ENCODE measurements at regions not wholly inside any gene's neighbourhood (a gene's known extent, or its start where the extent isn't known, plus 50 kb on each side); places are given as distances from the start of the nearest gene placed in this dataset.

DNA sequence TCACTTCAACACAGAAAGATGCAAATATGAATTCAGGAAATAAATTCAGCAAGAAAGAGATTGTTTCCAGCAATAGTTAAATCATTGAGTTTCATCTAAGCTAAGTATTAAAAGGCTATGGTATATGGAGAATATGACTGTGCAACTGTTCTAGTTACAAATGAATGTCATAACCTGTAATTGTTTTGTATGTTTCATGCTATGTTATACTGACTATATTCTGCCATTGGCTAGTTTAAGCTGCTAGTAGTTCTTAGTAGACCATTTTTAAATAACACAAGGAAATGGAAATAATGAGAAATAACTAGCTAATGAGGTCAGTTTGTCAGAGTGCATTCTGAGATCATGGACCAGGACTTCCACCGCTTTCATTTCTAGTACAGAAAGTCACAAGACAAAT is 1154.9 kb upstream of the TMEFF2 start:
- DNase-seq: no peak

DNA sequence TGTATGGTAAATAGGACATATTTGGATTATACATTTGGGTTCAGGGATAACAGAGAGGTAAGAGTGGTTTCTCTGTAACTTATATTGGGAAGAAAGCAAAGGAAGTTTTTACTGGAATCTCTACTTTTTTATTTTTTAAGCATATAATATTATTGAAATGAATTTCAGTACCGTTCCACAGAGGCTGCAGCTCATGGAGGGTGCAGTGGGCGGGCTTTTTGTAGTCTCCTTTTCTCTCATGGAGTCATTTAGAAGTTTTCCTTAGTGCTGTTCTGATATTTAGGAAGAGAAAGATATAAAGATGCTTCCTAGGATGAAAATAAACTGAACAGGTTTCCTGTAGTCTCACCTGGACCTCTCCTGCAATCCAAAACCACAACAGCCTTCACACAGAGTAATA is 1153.3 kb upstream of the TMEFF2 start:
- DNase-seq: no peak

DNA sequence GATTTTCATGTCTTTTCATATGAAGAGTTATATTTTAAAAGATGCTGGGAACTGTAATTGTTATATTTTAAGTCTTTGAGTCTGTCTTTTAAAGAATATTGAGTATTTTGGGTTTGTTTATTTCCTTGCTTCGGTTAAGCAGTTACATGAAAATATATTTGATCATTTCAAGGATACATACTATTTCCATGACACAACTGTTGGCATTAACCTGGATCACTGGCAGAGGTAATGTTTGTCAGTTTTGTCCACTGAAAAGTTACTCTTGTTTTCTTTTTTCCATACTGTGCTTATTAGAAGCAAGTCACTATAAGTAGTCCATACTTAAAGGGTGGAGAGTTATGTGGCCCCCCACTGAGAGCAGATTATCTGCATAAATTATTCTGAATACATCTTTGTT is 1142.0 kb upstream of the TMEFF2 start:
- no peak for DNase-seq

DNA sequence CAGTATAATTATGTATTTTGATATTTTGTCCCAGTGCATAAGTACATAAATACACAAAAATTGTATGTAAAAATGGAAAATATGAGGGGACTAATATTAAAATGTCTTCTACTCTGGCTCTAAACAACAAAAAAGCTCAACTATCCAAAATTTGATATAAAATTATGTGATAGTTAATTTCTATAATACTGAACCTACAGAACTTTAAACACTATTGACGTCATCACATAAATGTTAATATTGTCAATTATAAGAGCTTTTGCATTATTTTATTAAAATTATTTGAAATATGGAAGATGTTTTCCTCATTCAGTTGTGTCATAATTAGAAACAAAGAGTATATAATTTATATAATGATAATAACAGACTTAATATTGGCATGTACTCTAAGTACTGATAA is 1139.7 kb upstream of the TMEFF2 start:
- no peak for DNase-seq

DNA sequence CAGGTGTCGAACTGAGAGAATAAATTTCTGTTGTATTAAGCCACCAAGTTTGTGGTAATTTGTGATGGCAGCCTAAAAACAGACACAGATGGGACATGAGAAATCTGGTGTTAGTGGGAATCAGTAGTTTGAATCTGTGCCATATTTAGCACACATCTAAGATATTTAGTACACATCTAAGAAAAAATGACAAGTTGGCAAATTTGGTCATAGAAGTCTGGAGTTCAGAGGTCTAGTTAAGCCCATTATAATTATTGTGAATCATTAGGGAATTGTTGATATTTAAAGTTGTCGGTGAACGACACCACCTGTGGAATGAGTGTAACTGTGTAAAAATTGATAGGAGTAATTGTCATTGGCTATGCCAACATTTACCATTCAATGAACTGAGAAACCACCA is 1138.8 kb upstream of the TMEFF2 start:
- DNase-seq: no peak

DNA sequence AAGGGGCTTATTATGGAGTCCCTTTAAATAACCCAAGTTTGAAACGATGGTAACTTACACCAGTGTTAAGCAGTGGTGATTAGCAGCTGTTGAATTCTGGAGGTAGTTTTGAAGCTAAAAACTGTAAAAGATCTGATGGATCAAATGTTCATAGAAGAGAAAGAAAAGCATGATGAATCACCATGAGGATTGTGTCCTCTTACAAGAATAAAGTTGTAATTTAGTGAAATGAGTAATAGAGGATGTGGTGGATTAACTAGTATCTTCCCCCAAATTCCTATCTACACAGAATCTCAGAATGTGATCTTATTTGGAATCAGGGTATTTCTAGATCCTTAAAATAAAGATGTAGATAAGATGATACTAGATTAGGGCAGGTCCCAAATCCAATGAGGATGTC is 1138.2 kb upstream of the TMEFF2 start:
- DNase-seq: no peak

DNA sequence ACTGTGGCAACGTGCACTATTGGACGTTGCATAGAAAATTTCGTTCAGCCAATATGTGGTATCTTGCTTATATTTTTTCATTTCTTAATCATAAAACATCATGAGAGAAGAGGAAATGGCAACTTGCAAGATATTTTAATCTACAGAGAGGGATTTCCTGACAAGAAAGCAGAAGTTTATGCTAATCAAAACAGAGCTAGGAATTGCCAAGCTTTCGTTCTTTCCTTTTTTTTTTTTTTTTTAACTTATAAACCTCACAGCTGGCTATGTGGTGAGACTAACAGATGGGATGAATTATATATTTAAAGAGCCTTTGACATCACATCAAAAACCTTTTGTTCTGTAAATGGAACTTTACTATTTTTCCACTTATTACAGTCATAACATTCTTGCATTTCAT is 1136.9 kb upstream of the TMEFF2 start:
- peak; percentile 54 for DNase-seq

DNA sequence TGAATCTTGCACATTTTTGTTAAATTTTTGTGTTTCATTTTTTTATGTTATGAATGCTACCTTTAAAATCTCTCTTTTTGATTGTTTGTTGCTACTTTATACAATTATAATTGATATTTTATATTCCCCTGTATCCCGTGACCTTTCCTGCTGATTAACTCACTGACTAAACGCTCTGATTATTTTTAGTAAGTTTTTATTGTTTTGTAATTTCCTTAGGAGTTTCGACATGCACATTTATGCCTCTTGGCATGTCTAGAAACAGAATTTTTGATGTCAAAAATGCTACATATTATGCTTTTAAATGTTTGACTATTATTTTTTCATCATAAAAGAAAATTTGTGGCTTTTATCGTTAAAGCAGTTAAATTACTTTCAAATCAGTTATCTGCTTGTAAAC is 1131.6 kb upstream of the TMEFF2 start:
- no peak for DNase-seq

DNA sequence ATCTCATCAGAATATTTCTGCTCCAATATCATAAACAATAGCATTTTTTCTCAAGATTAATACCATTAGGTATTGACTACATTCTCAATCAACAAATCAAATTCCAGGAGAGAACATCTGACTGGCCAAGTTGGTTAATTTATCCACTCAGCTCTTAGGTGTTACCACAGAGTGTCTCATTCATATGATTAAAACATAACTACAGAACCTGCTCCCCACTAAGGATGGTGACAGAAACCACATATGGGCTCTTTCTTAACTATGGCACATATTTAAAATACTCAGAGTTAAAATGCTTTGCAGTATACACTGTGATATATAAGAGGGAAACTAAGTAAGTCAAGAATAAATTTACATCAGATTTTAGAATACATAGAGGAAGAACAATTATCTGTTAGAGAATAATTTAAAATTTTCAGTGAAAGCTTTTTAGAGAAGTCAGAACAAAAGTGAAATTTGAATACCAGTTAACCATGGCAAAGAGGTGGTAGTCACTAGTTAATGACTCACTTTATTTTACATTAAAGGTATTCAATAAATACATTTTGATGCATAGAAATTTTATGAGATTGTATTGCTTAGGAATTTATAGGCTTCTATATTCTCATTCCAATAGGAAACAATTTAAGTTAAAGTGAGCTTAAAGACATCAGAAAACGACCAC is 1120.8 kb upstream of the TMEFF2 start:
- no peak for DNase-seq

DNA sequence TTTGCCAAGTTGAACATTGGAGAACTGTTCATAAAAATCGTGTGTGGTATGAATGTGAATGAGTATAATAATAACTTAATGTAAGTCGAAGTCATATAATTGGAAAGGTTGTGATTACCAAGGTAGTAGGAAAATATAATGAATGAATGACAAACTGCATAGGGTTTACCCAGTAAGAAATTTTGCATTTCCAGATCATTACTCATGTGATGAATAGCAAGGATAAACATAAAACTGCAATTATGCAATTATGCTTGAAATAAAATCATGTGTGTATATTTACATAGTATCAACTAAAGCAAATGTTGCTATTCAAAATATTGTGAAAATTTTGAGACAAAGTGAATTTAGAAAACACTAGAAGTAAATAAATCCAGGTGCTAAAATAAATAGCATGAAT is 1108.7 kb upstream of the TMEFF2 start:
- no peak for DNase-seq

DNA sequence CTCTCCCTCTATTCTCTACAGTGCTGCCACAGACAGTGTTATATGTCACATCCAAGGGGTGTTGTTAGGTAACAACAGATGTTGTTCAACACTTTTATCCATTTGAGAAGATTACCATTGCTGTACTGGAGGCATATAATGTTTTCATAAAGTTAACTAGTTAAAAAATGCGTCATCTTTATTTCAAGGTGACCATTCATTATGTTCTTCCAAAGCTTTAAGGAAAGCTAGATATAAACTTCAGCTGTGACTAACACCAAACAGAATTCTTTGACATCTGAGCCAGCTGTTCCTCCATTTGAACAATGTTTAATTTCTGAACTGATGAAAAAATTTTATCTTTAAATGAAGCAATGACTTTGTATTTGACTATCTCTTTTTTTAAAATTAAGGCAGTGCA is 1099.6 kb upstream of the TMEFF2 start:
- no peak for DNase-seq

DNA sequence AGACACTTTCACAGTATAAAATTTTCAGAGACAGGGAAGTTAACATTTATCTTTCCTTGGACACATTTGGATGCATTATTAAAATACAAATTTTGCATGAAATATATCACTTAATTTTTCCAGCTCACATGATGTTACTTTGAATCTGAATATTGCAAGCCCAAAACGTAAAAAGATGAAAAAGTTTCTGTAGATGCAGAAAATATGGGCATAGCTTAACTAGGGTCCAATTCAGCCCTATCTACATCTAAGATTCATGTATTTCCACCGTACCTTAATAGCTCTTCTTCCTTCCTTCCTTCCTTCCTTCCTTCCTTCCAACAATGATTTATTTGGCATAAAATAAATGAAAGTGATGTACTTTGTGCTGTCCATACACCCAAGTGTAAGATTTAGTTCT is 1084.6 kb upstream of the TMEFF2 start:
- no peak for DNase-seq

DNA sequence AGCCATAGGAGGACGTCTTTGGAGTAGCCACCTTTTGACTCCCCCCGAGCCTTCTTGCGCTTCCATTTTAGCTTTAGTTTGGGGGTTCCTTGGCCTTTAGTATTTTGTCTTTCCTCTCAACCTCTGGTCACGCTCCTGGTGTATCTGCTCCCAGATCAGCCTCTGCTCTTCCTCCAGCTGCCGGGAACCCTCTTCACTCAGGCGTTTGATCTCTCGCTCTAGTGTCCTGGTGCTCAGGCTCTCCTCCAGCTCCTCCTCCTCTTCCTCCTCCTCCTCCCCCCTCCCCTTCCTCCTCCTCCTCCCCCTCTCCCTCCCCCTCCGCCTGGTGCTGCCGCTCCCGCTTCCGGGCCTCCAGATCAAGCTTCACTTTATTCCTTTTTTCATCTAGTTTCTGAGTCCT is 1082.3 kb upstream of the TMEFF2 start:
- DNase-seq: no peak

DNA sequence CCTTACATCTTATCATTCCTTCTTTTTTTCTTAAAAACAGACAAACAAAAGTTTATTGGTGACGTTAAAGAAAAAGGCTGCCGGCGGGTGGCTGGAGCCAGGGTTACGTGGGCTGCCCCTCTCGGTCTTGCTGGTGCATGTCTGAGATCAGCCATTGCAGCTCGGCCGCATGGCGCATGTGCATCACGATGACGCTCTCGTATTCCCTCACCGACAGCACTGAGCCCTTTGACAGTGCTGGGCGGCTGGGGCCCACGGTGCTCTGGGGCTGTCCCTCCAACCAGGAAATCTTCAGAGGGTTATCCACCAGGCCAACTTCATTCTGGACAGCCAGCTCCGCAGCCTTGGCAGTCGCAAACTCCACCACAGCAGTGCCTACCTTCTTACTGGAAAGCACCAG is 1081.8 kb upstream of the TMEFF2 start:
- no peak for DNase-seq

DNA sequence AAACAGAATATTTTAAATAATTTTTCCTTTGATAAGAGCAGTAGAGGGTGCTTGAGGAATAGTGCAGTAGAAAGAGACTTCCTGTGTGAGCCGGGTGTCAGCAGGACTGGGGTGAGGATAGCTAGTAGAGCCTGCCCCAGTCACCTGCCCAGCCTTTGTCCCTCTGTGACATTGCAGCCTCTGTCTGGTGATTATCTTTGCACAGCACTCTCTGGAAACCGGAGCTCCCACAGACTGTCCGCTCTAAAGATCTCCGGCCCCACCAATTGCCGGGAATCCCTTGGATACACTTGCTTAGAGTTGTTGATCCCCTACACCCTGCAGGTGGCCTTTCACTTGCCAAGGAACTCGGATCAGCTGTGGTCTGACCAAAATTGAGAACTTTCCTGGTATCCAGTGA is 1081.3 kb upstream of the TMEFF2 start:
- no peak for DNase-seq

DNA sequence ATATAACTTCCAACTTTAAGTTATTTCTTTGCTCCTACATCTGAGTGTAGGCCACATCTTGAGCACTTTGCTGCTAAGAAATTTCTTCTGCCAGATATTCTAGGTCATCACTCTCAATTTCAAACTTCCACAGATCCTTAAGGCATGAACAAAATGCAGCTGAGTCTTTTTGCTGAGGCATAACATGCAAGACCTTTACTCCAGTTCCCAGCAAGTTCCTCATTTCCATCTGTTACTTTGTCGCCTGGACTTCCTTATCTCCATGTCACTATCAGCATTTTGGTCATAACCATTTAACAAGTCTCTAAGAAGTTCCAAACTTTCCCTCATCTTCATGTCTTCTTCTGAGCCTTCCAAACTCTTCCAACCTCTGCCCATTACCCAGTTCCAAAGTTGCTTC is 1077.3 kb upstream of the TMEFF2 start:
- no peak for DNase-seq

DNA sequence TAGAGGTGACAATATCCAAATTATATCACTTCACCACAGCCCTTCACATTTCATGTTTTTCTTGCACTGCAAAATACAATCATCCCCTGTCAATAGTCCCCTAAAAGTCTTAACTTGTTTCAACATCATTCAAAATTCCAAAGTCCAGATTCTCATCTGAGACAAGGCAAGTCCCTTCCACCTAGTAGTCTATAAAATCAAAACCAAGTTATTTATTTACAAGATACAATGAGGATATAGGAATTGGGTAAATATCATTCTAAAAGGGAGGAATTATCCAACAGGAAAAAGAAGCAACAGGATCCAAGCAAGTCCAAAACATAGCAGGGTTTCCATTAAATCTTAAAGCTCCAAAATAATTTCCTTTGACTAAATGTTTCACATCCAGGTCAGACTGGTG is 1076.1 kb upstream of the TMEFF2 start:
- no peak for DNase-seq

DNA sequence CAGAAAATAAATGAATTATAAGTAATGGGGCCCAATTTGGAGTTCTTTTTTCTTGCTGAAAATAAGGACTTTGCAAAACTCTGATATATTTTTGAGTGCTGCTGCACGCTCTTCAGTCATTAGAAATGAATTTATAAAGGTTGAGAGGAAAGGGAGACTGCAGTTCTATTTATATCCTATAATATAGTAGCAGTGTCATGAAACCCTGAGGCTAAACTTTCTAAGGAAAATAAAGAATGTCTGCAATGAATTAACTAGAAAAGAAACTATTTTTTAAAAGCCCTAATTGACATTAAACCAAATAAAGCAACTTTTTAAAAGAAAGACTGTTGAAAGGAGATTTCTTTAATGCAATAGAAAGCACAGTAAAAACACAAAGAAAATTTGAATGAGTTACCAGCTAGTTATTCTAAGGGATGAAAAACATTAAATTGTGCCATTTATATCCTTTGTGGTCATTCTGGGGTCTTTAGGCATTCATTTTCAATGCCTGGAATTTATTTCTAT is 1072.8 kb upstream of the TMEFF2 start:
- DNase-seq: no peak

DNA sequence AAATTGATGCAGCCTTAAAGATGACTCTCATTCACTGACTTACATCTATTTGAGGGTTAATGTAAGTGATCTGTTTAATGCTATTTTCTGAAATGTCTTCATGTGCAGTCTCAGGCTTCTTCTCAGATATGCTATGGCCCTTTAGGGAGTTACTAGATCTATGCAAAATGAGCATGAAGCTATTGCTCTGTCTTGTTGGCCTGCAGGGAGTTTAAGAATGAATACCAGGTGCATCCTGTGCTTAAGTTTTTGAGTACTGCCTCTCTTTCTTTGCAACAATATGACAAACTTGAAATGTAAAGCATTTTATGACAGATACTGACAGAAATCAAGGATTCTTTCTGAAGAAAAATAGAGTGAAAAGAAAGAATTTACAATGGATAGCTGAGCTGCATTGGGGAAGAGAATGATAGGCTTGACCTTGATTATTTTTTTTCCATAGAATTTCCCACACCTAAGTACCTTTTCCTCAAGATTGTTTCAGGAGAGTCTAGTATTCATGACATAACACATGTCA is 1058.3 kb upstream of the TMEFF2 start:
- DNase-seq: no peak

DNA sequence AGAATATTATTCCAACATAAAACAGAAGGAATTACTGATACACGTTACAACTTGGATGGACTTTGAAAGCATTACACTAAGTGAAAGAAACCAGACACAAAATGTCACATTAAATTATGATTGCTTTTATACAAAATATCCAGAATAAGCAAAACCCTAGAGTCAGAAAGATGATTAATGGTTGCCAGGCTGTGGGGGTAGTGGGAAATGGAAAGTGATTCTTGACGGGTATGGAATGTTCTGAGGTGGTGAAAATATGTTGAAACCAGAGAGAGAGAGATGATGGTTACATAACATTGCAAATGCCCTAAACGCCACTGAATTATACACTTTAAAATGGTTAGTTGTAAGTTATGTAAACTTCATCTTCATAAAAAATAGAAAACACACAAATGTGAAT is 1057.2 kb upstream of the TMEFF2 start:
- DNase-seq: no peak

DNA sequence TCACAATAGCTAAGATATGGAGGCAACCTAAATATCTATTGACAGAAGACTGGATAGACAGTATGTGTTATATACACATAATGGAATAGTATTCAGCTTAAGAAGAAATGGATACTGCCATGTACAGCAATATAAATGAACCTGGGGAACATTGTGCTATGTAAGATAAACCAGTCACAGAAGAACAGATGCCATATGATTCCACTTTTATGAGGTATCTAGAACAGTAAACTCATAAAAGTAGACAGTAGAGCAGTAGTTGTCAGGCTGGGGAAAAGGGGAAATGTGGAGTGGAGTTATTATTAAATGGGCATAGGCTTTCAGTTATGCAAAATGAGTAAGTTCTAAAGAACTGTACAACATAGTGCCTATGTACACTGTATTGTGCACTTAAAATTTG is 1055.7 kb upstream of the TMEFF2 start:
- DNase-seq: no peak

DNA sequence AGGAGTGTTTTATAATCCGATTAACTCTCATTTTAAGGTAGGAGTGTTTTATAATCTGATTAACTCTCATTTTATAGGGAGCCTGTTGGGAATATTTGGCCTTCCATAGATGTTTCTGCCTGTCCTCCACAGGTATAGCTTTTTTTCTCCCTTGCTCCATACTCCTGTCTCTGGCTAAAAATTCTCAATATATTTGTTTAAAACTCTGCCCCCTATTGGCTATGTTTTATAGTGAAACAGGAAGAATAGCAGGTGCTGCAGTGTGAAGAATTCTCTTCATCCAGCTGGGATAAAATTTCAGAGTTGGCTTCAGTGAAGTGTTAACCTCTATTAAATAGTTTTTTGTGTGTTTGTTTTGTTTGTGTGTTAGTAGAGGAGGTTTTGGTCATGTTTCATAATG is 1046.0 kb upstream of the TMEFF2 start:
- no peak for DNase-seq

DNA sequence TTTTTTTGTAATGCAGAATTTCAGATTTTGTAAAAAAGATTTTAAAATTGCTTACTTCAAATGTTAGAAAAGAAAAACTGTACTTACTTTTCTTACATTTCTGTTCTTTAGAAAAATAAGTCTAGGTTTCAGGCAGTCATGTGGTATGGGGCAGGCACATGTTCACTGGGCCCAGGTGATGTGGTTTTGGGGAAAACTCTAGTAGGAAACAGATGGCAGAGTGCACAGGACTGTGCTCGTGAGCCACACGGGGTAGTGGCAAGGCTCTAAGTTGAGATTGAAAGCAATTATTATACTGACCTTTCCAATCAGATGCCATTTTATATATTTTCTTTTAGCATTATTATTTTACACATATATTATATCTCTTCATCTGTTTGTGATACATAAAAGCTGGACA is 1036.9 kb upstream of the TMEFF2 start:
- DNase-seq: no peak

DNA sequence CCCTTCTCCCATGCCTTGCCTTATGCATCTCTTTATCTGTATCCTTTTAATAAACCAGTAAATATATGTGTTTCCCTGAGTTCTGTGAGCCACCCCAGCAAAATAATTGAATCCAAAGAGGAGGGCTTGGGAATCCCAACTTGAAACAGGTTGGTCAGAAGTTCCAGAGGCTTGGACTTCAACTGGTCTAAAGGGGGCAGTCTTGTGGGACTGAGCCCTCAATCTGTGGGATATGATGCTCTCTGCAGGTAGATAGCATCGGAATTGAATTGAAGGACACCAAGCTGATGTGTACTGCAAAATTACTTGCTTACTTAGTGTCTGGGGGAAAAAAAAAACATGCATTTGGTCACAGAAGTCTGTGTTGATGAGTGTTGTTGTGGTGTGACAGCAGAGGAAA is 1033.5 kb upstream of the TMEFF2 start:
- no peak for DNase-seq

DNA sequence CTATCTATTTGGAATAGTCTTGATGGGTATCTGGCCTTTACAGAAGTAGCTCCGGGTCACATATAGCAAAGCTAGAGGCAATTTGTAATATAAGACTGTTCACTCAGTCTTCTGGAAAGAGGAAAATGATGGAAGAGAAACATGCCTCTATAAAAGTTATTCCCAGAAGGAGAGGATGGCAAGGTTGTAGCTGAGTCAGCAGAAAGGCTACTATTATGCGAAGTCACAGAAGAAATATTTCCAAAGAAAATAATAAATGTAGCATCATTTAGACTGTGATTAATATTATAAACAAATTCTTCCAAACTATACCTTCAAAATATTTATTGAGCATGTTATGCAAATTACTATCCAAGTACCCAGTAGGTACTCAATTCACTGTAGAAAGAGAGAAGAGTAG is 1027.7 kb upstream of the TMEFF2 start:
- no peak for DNase-seq

All from NCI-H1694 treated with DMSO at 0.1 percent for 48 hours (cell line).